ENCODE measurements at regions not wholly inside any gene's neighbourhood (a gene's known extent, or its start where the extent isn't known, plus 50 kb on each side); places are given as distances from the start of the nearest gene placed in this dataset.

DNA sequence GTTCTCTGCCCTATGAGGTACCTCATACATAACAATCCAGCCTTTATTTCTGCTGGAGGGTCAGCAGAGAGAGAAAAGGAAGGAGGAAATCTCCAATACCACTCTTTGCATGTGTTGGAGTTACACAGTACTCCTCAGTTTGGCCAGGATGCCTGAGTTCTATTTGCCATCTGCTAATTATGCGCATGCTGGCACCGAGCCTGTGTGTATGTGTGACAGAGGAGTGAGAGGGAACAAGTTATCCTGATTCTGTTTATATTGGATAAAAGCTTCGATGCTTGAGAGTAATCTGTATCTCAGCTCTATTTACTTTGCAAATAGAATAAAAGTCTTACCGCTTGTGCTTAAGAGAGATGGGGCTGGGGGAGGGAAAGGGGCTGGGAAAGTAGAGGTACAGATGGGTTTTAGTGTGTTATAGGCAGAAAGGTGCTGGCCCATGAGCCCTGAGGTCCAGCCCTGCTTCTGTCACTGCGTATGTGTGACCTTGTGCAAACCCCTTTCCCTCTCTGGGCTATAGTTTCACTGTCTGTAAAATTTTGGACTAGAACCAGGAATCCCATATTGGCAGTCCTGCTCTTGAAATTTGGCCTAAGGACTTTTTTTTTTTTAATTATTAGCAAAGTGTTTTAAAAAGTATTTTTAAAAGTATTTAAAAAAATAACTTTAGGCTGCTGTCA, 54.5 kb upstream of the PLXNA2 start:
- no peak for TF ChIP-seq POLR2AphosphoS5 (IDR thresholded peaks at IDR 0.05; ENCODE audit: low read depth, low read length)
- no peak for TF ChIP-seq SIN3A (IDR thresholded peaks at IDR 0.05; ENCODE audit: borderline replicate concordance, insufficient read depth, low read length)
- TF ChIP-seq TAF1 (IDR thresholded peaks at IDR 0.05; ENCODE audit: borderline replicate concordance, insufficient read depth, low read length), result no peak
- TF ChIP-seq, protein P1, sequence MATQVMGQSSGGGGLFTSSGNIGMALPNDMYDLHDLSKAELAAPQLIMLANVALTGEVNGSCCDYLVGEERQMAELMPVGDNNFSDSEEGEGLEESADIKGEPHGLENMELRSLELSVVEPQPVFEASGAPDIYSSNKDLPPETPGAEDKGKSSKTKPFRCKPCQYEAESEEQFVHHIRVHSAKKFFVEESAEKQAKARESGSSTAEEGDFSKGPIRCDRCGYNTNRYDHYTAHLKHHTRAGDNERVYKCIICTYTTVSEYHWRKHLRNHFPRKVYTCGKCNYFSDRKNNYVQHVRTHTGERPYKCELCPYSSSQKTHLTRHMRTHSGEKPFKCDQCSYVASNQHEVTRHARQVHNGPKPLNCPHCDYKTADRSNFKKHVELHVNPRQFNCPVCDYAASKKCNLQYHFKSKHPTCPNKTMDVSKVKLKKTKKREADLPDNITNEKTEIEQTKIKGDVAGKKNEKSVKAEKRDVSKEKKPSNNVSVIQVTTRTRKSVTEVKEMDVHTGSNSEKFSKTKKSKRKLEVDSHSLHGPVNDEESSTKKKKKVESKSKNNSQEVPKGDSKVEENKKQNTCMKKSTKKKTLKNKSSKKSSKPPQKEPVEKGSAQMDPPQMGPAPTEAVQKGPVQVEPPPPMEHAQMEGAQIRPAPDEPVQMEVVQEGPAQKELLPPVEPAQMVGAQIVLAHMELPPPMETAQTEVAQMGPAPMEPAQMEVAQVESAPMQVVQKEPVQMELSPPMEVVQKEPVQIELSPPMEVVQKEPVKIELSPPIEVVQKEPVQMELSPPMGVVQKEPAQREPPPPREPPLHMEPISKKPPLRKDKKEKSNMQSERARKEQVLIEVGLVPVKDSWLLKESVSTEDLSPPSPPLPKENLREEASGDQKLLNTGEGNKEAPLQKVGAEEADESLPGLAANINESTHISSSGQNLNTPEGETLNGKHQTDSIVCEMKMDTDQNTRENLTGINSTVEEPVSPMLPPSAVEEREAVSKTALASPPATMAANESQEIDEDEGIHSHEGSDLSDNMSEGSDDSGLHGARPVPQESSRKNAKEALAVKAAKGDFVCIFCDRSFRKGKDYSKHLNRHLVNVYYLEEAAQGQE (IDR thresholded peaks at IDR 0.05; ENCODE audit: insufficient read depth in 1 of 2, low read depth in 2 of 2, low read length in 2 of 2), result no peak
- TF ChIP-seq FOXP2 (optimal IDR thresholded peaks at IDR 0.05; ENCODE audit: borderline replicate concordance, extremely low read depth, extremely low read length, insufficient read depth), result no peak

DNA sequence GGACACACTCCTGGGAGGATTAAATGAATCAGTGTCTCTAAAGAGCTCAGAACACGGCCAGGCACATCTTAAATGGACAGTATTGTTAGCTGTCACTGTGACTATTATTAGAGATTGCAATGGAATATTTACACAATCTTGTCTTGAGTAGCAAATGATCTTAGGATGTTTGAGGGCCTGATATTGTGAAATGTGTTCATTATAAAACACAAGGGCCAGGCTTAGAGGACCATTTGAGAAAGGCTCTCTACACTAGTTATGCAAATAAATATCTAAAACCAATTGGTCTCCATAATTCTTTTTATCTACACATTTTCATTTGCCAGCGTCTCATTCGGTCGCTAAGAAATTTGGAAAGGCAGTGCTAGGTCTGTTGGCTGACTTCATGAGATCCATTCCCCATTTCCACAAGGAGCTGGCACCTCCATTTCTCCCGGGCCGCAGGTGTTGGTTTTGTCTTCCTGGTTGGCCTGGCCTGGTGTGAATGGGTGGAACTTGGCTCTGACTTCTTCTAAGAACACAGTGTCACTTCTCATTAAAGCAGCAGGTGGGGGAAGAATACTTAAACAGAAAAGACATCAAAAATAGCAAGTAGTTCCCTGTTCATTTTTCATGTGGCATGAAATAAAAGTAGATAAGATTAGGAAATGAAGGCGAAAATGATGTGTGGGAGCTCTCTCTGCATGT, 56.0 kb upstream of the PLXNA2 start:
- TF ChIP-seq, protein P1 (IDR thresholded peaks at IDR 0.05; ENCODE audit: insufficient read depth in 1 of 2, low read depth in 2 of 2, low read length in 2 of 2), result no peak
- TF ChIP-seq FOXP2 (optimal IDR thresholded peaks at IDR 0.05; ENCODE audit: borderline replicate concordance, extremely low read depth, extremely low read length, insufficient read depth) (no peak), POLR2AphosphoS5 (IDR thresholded peaks at IDR 0.05; ENCODE audit: low read depth, low read length) (no peak), TAF1 (IDR thresholded peaks at IDR 0.05; ENCODE audit: borderline replicate concordance, insufficient read depth, low read length) (no peak), SIN3A (IDR thresholded peaks at IDR 0.05; ENCODE audit: borderline replicate concordance, insufficient read depth, low read length) (no peak)

DNA sequence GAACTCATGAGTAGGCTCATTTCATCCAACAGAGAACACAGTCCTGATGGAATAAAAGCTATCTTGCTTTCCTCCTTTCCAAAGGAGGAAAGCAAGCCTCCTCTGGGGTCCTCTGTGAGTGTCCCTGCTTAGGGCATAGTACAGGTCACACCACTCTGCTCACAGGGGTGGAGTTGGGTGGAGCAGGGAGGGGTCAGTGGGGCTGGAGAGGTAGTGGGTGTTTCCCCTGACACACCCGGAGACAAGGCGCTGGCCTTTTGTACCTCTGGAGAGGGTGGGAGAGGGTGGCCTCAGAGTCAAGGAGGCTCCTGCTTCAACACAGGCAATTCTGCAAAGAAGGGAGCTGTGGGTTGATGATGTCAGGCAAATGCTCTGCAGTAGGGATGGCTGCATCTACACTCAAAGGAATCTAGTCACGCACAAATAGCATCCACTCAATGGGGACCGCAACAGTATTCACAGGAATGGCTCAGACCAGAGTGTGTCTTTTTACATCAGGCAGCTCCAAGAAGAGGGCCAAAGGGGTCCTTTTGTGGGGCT, 58.6 kb upstream of the PLXNA2 start:
- no peak for TF ChIP-seq TAF1 (IDR thresholded peaks at IDR 0.05; ENCODE audit: borderline replicate concordance, insufficient read depth, low read length)
- no peak for TF ChIP-seq FOXP2 (optimal IDR thresholded peaks at IDR 0.05; ENCODE audit: borderline replicate concordance, extremely low read depth, extremely low read length, insufficient read depth)
- TF ChIP-seq POLR2AphosphoS5 (IDR thresholded peaks at IDR 0.05; ENCODE audit: low read depth, low read length), result no peak
- TF ChIP-seq, protein P1 (IDR thresholded peaks at IDR 0.05; ENCODE audit: insufficient read depth in 1 of 2, low read depth in 2 of 2, low read length in 2 of 2), result no peak
- no peak for TF ChIP-seq SIN3A (IDR thresholded peaks at IDR 0.05; ENCODE audit: borderline replicate concordance, insufficient read depth, low read length)

DNA sequence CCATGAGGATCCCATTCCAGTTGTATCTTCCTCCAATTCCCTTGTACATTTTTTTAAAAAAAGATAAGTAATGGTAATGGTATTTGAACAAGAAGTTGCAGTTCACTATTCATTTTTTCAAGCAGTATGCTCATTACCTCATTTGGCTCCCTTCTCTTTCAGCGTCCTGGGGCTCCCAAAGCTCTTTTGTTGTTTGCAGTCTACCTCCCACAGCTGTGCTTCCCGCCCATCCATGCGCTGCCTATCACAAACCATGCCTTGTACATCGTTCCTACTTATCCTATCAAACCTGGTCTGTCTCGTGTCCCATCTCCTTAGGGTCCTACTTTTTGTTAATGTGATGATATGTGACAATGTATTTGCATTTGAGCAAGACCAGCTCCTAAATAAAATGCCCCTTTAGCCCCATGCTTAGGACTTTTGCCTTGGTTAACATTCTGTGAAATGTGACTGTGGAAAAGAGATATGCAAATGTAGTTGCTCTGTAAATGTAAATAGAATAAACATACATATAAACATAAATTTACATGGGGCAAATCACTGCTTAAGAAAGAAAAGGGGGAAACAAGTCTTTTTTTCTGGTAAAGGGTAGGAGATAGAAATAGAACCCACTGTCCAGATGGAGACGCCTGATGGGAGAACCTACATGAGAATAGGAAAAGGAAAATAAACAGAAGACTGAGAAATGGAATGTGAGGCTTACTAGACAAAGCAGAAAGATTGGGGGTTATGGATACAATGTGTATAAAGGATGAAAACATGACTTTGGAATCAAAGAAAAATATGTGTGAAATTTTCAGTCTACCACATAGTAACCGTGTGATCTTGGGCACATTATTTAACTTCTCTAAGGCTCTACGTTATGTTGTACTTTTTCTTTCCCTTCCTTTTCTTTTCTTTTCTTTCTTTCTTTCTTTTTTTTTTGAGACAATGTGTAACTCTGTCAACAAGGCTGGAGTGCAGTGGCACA, 59.8 kb upstream of the PLXNA2 start:
- TF ChIP-seq, protein P1 (IDR thresholded peaks at IDR 0.05; ENCODE audit: insufficient read depth in 1 of 2, low read depth in 2 of 2, low read length in 2 of 2), result no peak
- TF ChIP-seq FOXP2 (optimal IDR thresholded peaks at IDR 0.05; ENCODE audit: borderline replicate concordance, extremely low read depth, extremely low read length, insufficient read depth), result no peak
- no peak for TF ChIP-seq POLR2AphosphoS5 (IDR thresholded peaks at IDR 0.05; ENCODE audit: low read depth, low read length)
- TF ChIP-seq TAF1 (IDR thresholded peaks at IDR 0.05; ENCODE audit: borderline replicate concordance, insufficient read depth, low read length), result no peak
- TF ChIP-seq SIN3A (IDR thresholded peaks at IDR 0.05; ENCODE audit: borderline replicate concordance, insufficient read depth, low read length), result no peak

All from PFSK-1 (cell line).